ENCODE measurements at regions not wholly inside any gene's neighbourhood (a gene's known extent, or its start where the extent isn't known, plus 50 kb on each side); places are given as distances from the start of the nearest gene placed in this dataset.

DNA sequence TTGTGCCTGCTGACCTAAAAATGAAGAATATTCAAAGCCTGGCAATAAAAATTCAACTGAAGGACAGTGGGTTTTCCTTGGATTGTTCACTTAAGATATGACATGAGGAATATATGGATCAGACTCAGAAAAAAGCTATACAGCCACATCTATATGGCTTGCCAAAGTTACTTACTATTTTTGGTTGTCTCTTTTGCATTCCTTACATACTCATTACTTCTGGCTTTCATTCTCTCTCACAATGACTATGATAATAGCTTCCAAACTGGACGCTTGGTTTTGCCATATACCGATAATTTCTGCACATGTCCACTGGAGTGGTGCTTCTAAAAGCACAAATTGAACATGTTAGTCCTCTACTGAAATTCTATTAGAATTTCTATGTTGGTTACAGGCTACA is 664.9 kb downstream of the CDH8 start:
- H3K4me1 ChIP-seq, result no peaks in the 10 kb centered on the region
- no peaks in the 10 kb centered on the region for H3K36me3 ChIP-seq
- TF ChIP-seq EP300 (IDR thresholded peaks at IDR 0.05) (no peak), POLR2AphosphoS5 (IDR thresholded peaks at IDR 0.05) (no peak), POLR2A (IDR thresholded peaks at IDR 0.05; ENCODE audit: low read depth) (no peak)
- TF ChIP-seq, protein P1, sequence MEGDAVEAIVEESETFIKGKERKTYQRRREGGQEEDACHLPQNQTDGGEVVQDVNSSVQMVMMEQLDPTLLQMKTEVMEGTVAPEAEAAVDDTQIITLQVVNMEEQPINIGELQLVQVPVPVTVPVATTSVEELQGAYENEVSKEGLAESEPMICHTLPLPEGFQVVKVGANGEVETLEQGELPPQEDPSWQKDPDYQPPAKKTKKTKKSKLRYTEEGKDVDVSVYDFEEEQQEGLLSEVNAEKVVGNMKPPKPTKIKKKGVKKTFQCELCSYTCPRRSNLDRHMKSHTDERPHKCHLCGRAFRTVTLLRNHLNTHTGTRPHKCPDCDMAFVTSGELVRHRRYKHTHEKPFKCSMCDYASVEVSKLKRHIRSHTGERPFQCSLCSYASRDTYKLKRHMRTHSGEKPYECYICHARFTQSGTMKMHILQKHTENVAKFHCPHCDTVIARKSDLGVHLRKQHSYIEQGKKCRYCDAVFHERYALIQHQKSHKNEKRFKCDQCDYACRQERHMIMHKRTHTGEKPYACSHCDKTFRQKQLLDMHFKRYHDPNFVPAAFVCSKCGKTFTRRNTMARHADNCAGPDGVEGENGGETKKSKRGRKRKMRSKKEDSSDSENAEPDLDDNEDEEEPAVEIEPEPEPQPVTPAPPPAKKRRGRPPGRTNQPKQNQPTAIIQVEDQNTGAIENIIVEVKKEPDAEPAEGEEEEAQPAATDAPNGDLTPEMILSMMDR (IDR thresholded peaks at IDR 0.05), result no peak
- no peaks in the 10 kb centered on the region for H3K9me3 ChIP-seq
- DNase-seq (ENCODE audit: extremely low spot score), result no peak
- no peaks in the 10 kb centered on the region for H3K27me3 ChIP-seq
- intact Hi-C loops (cut with DNase I), result no loop called here
- no peak overlapping the region for H3K4me3 ChIP-seq
- H3K27ac ChIP-seq (replicated peaks in 1 of 4), result no peak overlapping the region
- WGBS, result 78% methylated on average over 2 of the region's 2 CpGs

- no peak for DNase-seq (ENCODE audit: extremely low spot score)
- TF ChIP-seq POLR2AphosphoS5 (IDR thresholded peaks at IDR 0.05), result no peak
- TF ChIP-seq, protein P1 (IDR thresholded peaks at IDR 0.05), result no peak
- TF ChIP-seq EP300 (IDR thresholded peaks at IDR 0.05), result no peak
- TF ChIP-seq POLR2A (IDR thresholded peaks at IDR 0.05; ENCODE audit: low read depth), result no peak
- WGBS, result 70% methylated on average over 2 of the region's 2 CpGs
- intact Hi-C loops (cut with DNase I), result no loop called here
- H3K27me3 ChIP-seq, result no peaks in the 10 kb centered on the region
- no peaks in the 10 kb centered on the region for H3K4me1 ChIP-seq
- no peak overlapping the region for H3K27ac ChIP-seq (replicated peaks in 1 of 4)
- H3K36me3 ChIP-seq, result no peaks in the 10 kb centered on the region
- H3K9me3 ChIP-seq, result no peaks in the 10 kb centered on the region
- H3K4me3 ChIP-seq, result no peak overlapping the region
These were observed 665.7 kb downstream of the CDH8 start for GRCh38 chr16:61370564-61370963.

GRCh38 chr16:61366006-61366405 is 670.2 kb downstream of the CDH8 start:
- no peak for DNase-seq (ENCODE audit: extremely low spot score)

DNA sequence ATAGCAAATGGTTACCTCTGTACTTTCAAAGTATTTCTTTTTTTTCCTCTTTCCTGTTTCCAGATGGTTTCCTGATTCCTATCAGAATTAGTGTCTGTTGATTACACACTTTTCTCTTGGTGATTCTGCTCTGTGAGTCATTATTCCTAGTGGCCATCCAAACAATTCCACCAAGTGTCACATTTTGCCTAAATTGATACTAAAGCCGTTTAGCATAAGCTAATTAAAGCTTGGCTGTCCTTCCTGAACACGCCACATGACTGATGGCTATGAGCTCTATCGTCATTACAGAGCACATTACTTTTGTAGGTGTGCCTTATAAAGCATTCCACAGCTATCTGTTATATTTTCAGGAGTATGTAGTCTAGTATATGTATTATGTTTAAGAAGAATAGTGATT is 671.2 kb downstream of the CDH8 start:
- no peak for TF ChIP-seq POLR2AphosphoS5 (IDR thresholded peaks at IDR 0.05)
- TF ChIP-seq EP300 (IDR thresholded peaks at IDR 0.05), result no peak
- TF ChIP-seq, protein P1 (IDR thresholded peaks at IDR 0.05), result no peak
- no peak for TF ChIP-seq POLR2A (IDR thresholded peaks at IDR 0.05; ENCODE audit: low read depth)
- intact Hi-C loops (cut with DNase I), result no loop called here
- Histone ChIP-seq H3K9me3 (no peaks in the 10 kb centered on the region), H3K36me3 (no peaks in the 10 kb centered on the region), H3K27ac (replicated peaks in 1 of 4) (no peak overlapping the region), H3K27me3 (no peaks in the 10 kb centered on the region), H3K4me3 (no peak overlapping the region), H3K4me1 (no peaks in the 10 kb centered on the region)
- WGBS, result 54% methylated on average over 3 of the region's 3 CpGs
- no peak for DNase-seq (ENCODE audit: extremely low spot score)

More at GRCh38 chr16:61366006-61366405, 670.2 kb downstream of the CDH8 start:
- Histone ChIP-seq H3K4me3 (no peak overlapping the region), H3K4me1 (no peaks in the 10 kb centered on the region), H3K27me3 (no peaks in the 10 kb centered on the region), H3K36me3 (no peaks in the 10 kb centered on the region), H3K27ac (replicated peaks in 1 of 4) (no peak overlapping the region), H3K9me3 (no peaks in the 10 kb centered on the region)
- TF ChIP-seq EP300 (IDR thresholded peaks at IDR 0.05) (no peak), POLR2A (IDR thresholded peaks at IDR 0.05; ENCODE audit: low read depth) (no peak), POLR2AphosphoS5 (IDR thresholded peaks at IDR 0.05) (no peak)
- TF ChIP-seq, protein P1 (IDR thresholded peaks at IDR 0.05), result no peak
- intact Hi-C loops (cut with DNase I), result no loop called here
- 83% methylated on average over 2 of the region's 2 CpGs for WGBS

DNA sequence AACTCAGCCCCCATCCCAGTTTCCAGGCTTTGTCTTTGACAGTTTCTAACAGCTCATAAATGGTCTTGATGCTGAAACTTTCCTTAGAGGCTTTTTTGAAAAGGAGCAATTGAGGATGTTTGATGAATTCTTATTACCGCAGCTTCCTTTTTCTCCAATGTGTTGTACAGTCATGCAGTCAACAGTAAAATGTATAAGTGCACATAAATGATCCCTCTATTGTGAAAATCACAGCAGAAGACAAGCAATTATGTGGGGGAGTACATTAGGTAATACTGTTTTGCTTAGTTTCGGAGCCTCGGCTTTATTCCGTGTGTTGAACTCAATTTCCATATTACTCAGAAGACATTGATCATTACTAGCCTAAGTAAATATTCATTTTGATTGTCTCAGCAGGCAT is 673.7 kb downstream of the CDH8 start:
- WGBS, result 91% methylated on average over 4 of the region's 4 CpGs
- no peaks in the 10 kb centered on the region for H3K36me3 ChIP-seq
- DNase-seq (ENCODE audit: extremely low spot score), result no peak
- H3K9me3 ChIP-seq, result no peaks in the 10 kb centered on the region
- H3K4me1 ChIP-seq, result no peaks in the 10 kb centered on the region
- H3K4me3 ChIP-seq, result no peak overlapping the region
- intact Hi-C loops (cut with DNase I), result no loop called here
- TF ChIP-seq EP300 (IDR thresholded peaks at IDR 0.05), result no peak
- TF ChIP-seq, protein P1 (IDR thresholded peaks at IDR 0.05), result no peak
- TF ChIP-seq POLR2A (IDR thresholded peaks at IDR 0.05; ENCODE audit: low read depth), result no peak
- no peak for TF ChIP-seq POLR2AphosphoS5 (IDR thresholded peaks at IDR 0.05)
- no peak overlapping the region for H3K27ac ChIP-seq (replicated peaks in 1 of 4)
- no peaks in the 10 kb centered on the region for H3K27me3 ChIP-seq
